IMR-90 (cell line): ENCODE measurements at regions not wholly inside any gene's neighbourhood (a gene's known extent, or its start where the extent isn't known, plus 50 kb on each side); places are given as distances from the start of the nearest gene placed in this dataset.

ENCODE experiments used
- ATAC-seq: fragments of 200-7000 bp; cut with Tn5 transposase; 2 replicates; pipeline ENCODE4 v1.9.1; 2020; ENCODE audit warnings: low read depth, mild to moderate bottlenecking, moderate library complexity
- BruUV-seq: library from RNA; stranded (reverse); fragments of 400-500 nt; replicated peaks from 2 replicates; lab custom pipeline; 2021; lab: Mats Ljungman, UMichigan
- CTCF ChIA-PET: fragments of 300-600 bp; formaldehyde crosslinking; extraction: SDS; loops from one replicate; lab custom pipeline; 2021; ENCODE audit warnings: antibody characterized with exemption; lab: Yijun Ruan, JAX
- POLR2A ChIA-PET: fragments of 300-600 bp; sonication (Branson Sonifier 250); formaldehyde crosslinking; loops from one replicate; lab custom pipeline; 2022; ENCODE audit warnings: antibody characterized with exemption; ENCODE audit not compliant: unreplicated experiment; lab: Charles Lee
- DNase-seq: peaks from one replicate; pipeline ENCODE4 v3.0.0; 2013
- H2AFZ ChIP-seq: replicated peaks from 2 replicates; pipeline ENCODE3; 2013; ENCODE audit warnings: low read length, mild to moderate bottlenecking; ENCODE audit not compliant: poor library complexity
- H2AK5ac ChIP-seq: 2 replicates; pipeline ENCODE4 v1.6.1; 2013; ENCODE audit warnings: low read depth, low read length, inconsistent platforms
- H2AK9ac ChIP-seq: replicated peaks from 2 replicates; pipeline ENCODE3; 2013; ENCODE audit warnings: mild to moderate bottlenecking, low read depth, low read length, moderate library complexity; ENCODE audit not compliant: poor library complexity
- H2BK120ac ChIP-seq: 2 replicates; pipeline ENCODE4 v1.6.1; 2013; ENCODE audit warnings: low read depth, low read length, inconsistent platforms
- H2BK15ac ChIP-seq: 3 replicates; pipeline ENCODE4 v1.6.1; 2013; ENCODE audit warnings: low read depth, low read length, inconsistent platforms
- H2BK20ac ChIP-seq: 2 replicates; pipeline ENCODE4 v1.6.1; 2013; ENCODE audit warnings: low read depth, mild to moderate bottlenecking, inconsistent platforms, low read length, moderate library complexity
- H2BK5ac ChIP-seq: 2 replicates; pipeline ENCODE4 v1.6.1; 2013; ENCODE audit warnings: mild to moderate bottlenecking, low read depth, low read length, inconsistent platforms; ENCODE audit not compliant: poor library complexity, severe bottlenecking
- H3K14ac ChIP-seq: replicated peaks from 2 replicates; pipeline ENCODE4 v1.6.1; 2013; ENCODE audit warnings: low read depth, low read length, inconsistent platforms
- H3K18ac ChIP-seq: 2 replicates; pipeline ENCODE4 v1.6.1; 2013; ENCODE audit warnings: low read depth, low read length, control low read depth
- H3K23ac ChIP-seq: 2 replicates; pipeline ENCODE4 v1.6.1; 2013; ENCODE audit warnings: low read depth, low read length, inconsistent platforms
- H3K27ac ChIP-seq: 2 replicates; pipeline ENCODE4 v1.5.1; 2013; ENCODE audit warnings: mild to moderate bottlenecking, control low read depth, low read length; ENCODE audit not compliant: insufficient read depth
- H3K27me3 ChIP-seq: 2 replicates; pipeline ENCODE4 v1.6.1; 2013; ENCODE audit warnings: low read length; ENCODE audit not compliant: control insufficient read depth, insufficient read depth
- H3K36me3 ChIP-seq: 2 replicates; pipeline ENCODE4 v1.6.1; 2013; ENCODE audit warnings: low read length, mixed read lengths; ENCODE audit not compliant: control insufficient read depth, insufficient read depth
- H3K4ac ChIP-seq: 2 replicates; pipeline ENCODE4 v1.6.1; 2013; ENCODE audit warnings: low read depth, low read length, inconsistent platforms
- H3K4me1 ChIP-seq: 2 replicates; pipeline ENCODE4 v1.6.1; 2013; ENCODE audit warnings: low read length, mixed read lengths; ENCODE audit not compliant: control insufficient read depth, insufficient read depth
- H3K4me2 ChIP-seq: 2 replicates; pipeline ENCODE4 v1.6.1; 2013; ENCODE audit warnings: low read depth, mild to moderate bottlenecking, control low read depth, low read length, moderate library complexity
- H3K4me3 ChIP-seq: 2 replicates; pipeline ENCODE4 v1.5.1; 2013; ENCODE audit warnings: low read depth, mild to moderate bottlenecking, control low read depth, low read length, moderate library complexity; ENCODE audit not compliant: insufficient read depth
- H3K56ac ChIP-seq: 2 replicates; pipeline ENCODE4 v1.6.1; 2013; ENCODE audit warnings: low read length, inconsistent platforms; ENCODE audit not compliant: insufficient read depth; ENCODE audit errors: extremely low read depth
- H3K79me1 ChIP-seq, 2 experiments: 2 replicates each; pipeline ENCODE4 v1.6.1; 2013; ENCODE audit warnings: low read length in 2 of 2, inconsistent platforms in 1 of 2, low read depth in 1 of 2
- H3K9ac ChIP-seq: 2 replicates; pipeline ENCODE4 v1.6.1; 2013; ENCODE audit warnings: low read depth, low read length, control low read depth
- H3K9me1 ChIP-seq: 2 replicates; pipeline ENCODE4 v1.6.1; 2013; ENCODE audit warnings: low read length, inconsistent platforms; ENCODE audit not compliant: insufficient read depth
- H3K9me3 ChIP-seq: 2 replicates; pipeline ENCODE4 v1.6.1; 2013; ENCODE audit warnings: low read length; ENCODE audit not compliant: control insufficient read depth, insufficient read depth
- H4K20me1 ChIP-seq: 2 replicates; pipeline ENCODE4 v1.6.1; 2013; ENCODE audit warnings: low read length, inconsistent platforms; ENCODE audit not compliant: insufficient read depth
- H4K5ac ChIP-seq: 2 replicates; pipeline ENCODE4 v1.6.1; 2013; ENCODE audit warnings: mild to moderate bottlenecking, low read depth, low read length, control low read depth
- H4K8ac ChIP-seq, 2 experiments: 2 replicates each; pipeline ENCODE4 v1.6.1; 2013; ENCODE audit warnings: low read depth in 2 of 2, low read length in 2 of 2, control low read depth in 1 of 2, inconsistent platforms in 1 of 2
- H4K91ac ChIP-seq: 2 replicates; pipeline ENCODE4 v1.6.1; 2013; ENCODE audit warnings: low read depth, low read length, inconsistent platforms; ENCODE audit not compliant: insufficient read depth
- BHLHE40 ChIP-seq: fragments of 150-350 bp; IDR thresholded peaks from 2 replicates; pipeline ENCODE4 v1.6.1; 2016; ENCODE audit warnings: mild to moderate bottlenecking, low read depth, low read length
- CEBPB ChIP-seq: IDR thresholded peaks from 2 replicates; pipeline ENCODE4 v1.6.1; 2012; ENCODE audit warnings: low read depth, low read length, improper control_type of control experiment
- CHD1 ChIP-seq: IDR thresholded peaks from 2 replicates; pipeline ENCODE4 v1.6.1; 2012; ENCODE audit warnings: low read depth, low read length, improper control_type of control experiment
- ELK1 ChIP-seq: fragments of 150-350 bp; IDR thresholded peaks from 2 replicates; pipeline ENCODE4 v1.6.1; 2016; ENCODE audit warnings: low read depth, mild to moderate bottlenecking, low read length, moderate library complexity, borderline replicate concordance
- MAFK ChIP-seq: IDR thresholded peaks from 2 replicates; pipeline ENCODE4 v1.6.1; 2012; ENCODE audit warnings: low read depth, low read length, improper control_type of control experiment
- RAD21 ChIP-seq: IDR thresholded peaks from 2 replicates; pipeline ENCODE4 v1.6.1; 2012; ENCODE audit warnings: low read length, improper control_type of control experiment
- RCOR1 ChIP-seq: IDR thresholded peaks from 2 replicates; pipeline ENCODE4 v1.6.1; 2012; ENCODE audit warnings: mild to moderate bottlenecking, low read length, improper control_type of control experiment; ENCODE audit not compliant: insufficient replicate concordance
- RFX5 ChIP-seq: IDR thresholded peaks from 2 replicates; pipeline ENCODE4 v1.8.0; 2012; ENCODE audit warnings: low read depth, mild to moderate bottlenecking, low read length, moderate library complexity
- SMC3 ChIP-seq: fragments of 150-350 bp; IDR thresholded peaks from 2 replicates; pipeline ENCODE4 v1.6.1; 2016; ENCODE audit warnings: low read depth, mild to moderate bottlenecking, antibody characterized with exemption, low read length, moderate library complexity
- WGBS, 2 experiments: methylation state at CpG; one replicate each; pipeline versions ENCODE4 v1.1.5 to v1.1.7; 2013; ENCODE audit warnings: missing lambda C conversion rate in 2 of 2; ENCODE audit not compliant: insufficient read length in 1 of 2; ENCODE audit errors: extremely low coverage in 2 of 2; 5-methylcytosine and 5-hydroxymethylcytosine counted together
- dilution Hi-C: fragments of 300-500 bp; cut with HindIII; formaldehyde crosslinking; loops from one replicate; pipeline ENCODE4 v1.14.3; 2018; ENCODE audit warnings: low sequenced_read_pairs; ENCODE audit not compliant: unreplicated experiment
- in situ Hi-C: fragments of 300-500 bp; cut with MboI; formaldehyde crosslinking; loops from 3 replicates; pipeline ENCODE4 v1.14.3; 2019; ENCODE audit warnings: low sequenced_read_pairs, inconsistent platforms, mixed read lengths
- intact Hi-C: fragments of 100-400 bp; cut with micrococcal nuclease; formaldehyde crosslinking; loops from 2 replicates; pipeline ENCODE4 v1.10.0; 2022

- CTCF ChIA-PET, result no interaction called here
- H3K4me3 ChIP-seq, result no peak overlapping the region
Measured at GRCh38 chr14:34018564-34019244, 67.8 kb upstream of the EGLN3 start.

More at GRCh38 chr14:34018564-34019244, 67.8 kb upstream of the EGLN3 start:
- Histone ChIP-seq H3K27ac (no peak overlapping the region), H3K56ac (no peak overlapping the region), H4K91ac (no peak overlapping the region), H4K8ac (no peak overlapping the region), H3K4me1 (no peaks in the 10 kb centered on the region), H2BK20ac (no peak overlapping the region), H2AFZ (no peak overlapping the region), H4K5ac (no peak overlapping the region), H2BK5ac (no peak overlapping the region), H2AK9ac (no peak overlapping the region), H3K9me1 (no peaks in the 10 kb centered on the region), H3K23ac (no peak overlapping the region), H3K36me3 (no peaks in the 10 kb centered on the region), H3K14ac (no peak overlapping the region), H3K4me2 (no peak overlapping the region), H2AK5ac (no peak overlapping the region), H2BK120ac (no peak overlapping the region), H3K79me1 (no peaks in the 10 kb centered on the region), H3K9ac (no peak overlapping the region), H3K9me3 (no peaks in the 10 kb centered on the region), H3K4ac (no peak overlapping the region), H2BK15ac (no peak overlapping the region), H3K18ac (no peak overlapping the region), H3K27me3 (peaks cover 2% of the 10 kb centered on the region; the same call in 1 of the 2 replicates), H4K20me1 (no peaks in the 10 kb centered on the region)
- DNase-seq (no peak), ATAC-seq (no peak)
- POLR2A ChIA-PET, result no interaction called here
- dilution Hi-C loops (no loop called here), in situ Hi-C loops (no loop called here), intact Hi-C loops (no loop called here)
- TF ChIP-seq RFX5 (no peak), RAD21 (no peak), CHD1 (no peak), BHLHE40 (no peak), RCOR1 (no peak), ELK1 (no peak), SMC3 (no peak), MAFK (no peak), CEBPB (no peak)
- 71% methylated on average over 2 of the region's 17 CpGs; no CpG with 5 or more reads in 1 of the 2 experiments for WGBS, 2 experiments
- BruUV-seq, result no TSS peak
